ENCODE measurements at regions not wholly inside any gene's neighbourhood (a gene's known extent, or its start where the extent isn't known, plus 50 kb on each side); places are given as distances from the start of the nearest gene placed in this dataset.

DNA sequence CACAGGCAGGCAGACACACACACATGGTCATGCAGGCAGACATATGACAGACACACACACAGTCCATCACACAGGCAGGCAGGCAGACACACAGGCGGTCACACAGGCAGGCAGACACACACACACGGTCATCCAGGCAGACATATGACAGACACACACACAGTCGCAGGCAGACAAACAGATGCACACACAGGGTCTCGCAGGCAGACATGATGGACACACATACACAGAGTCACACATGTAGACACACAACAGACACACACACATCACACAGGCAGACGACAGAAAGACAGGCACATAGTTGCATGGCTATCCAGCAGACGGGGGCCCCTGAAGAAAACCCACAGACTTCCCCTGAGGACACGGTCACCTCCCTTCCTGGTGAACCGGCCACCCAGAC is 135.4 kb downstream of the NCOR2 start:
- TF ChIP-seq, protein P1, sequence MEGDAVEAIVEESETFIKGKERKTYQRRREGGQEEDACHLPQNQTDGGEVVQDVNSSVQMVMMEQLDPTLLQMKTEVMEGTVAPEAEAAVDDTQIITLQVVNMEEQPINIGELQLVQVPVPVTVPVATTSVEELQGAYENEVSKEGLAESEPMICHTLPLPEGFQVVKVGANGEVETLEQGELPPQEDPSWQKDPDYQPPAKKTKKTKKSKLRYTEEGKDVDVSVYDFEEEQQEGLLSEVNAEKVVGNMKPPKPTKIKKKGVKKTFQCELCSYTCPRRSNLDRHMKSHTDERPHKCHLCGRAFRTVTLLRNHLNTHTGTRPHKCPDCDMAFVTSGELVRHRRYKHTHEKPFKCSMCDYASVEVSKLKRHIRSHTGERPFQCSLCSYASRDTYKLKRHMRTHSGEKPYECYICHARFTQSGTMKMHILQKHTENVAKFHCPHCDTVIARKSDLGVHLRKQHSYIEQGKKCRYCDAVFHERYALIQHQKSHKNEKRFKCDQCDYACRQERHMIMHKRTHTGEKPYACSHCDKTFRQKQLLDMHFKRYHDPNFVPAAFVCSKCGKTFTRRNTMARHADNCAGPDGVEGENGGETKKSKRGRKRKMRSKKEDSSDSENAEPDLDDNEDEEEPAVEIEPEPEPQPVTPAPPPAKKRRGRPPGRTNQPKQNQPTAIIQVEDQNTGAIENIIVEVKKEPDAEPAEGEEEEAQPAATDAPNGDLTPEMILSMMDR (IDR thresholded peaks at IDR 0.05) = no peak
- Mint-ChIP-seq H3K27ac (no peak overlapping the region), H3K36me3 (ENCODE audit: low read depth) (peaks cover 19% of the 10 kb centered on the region), H3K27me3 (no peaks in the 10 kb centered on the region), H3K4me1 (ENCODE audit: low read depth) (peaks cover 5% of the 10 kb centered on the region), H3K9me3 (peaks cover 6% of the 10 kb centered on the region), H3K4me3 (no peak overlapping the region)
- ATAC-seq (no peak), DNase-seq (no peak)
- intact Hi-C loops (cut with micrococcal nuclease) = no loop called here
- POLR2A ChIA-PET = no interaction called here
- CTCF ChIA-PET = no interaction called here

DNA sequence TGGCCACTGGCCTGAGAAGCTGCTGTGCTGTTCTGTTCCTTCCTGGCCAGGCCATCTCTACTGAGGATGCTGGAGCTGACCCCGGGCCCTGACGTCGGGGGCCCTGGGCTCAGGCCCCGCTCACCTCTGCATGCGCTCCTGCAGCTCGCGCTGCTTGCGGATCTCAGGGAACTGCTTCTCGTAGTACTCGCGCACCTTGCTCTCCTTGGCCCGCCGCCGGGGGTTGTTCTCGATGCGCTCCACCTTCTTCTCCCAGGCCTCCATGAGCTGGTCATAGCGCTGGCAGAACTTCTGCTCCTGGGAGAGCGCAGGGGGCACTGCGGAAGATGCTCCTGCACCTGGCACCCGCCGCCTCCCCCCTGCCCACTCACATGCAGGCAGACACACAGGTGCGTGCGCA is 135.6 kb downstream of the RFLNA start:
- POLR2A ChIA-PET = no interaction called here
- H3K36me3 Mint-ChIP-seq (ENCODE audit: low read depth) = peaks cover 27% of the 10 kb centered on the region
- TF ChIP-seq, protein P1 (IDR thresholded peaks at IDR 0.05) = no peak

DNA sequence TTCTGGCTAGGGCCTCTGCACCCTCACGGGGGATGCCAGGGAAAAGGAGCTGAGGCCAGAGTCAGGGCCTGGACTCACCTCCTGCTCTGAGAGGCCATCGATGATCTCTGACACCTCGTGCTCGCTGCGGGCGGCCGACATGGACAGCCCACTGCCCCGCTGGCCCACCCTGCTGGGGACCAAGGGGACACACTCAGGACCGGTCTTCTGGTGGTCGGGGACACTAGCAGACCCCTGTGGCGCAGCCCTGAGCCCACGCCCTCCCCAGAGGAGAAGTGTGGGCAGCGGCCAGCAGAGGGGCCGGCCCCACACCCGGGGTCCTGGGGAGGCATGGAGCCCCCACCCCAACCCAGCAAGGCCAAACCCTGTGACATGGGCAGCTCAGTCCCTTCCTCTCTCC is 134.6 kb downstream of the RFLNA start:
- TF ChIP-seq, protein P1 (IDR thresholded peaks at IDR 0.05) = no peak
- intact Hi-C loops (cut with micrococcal nuclease) = no loop called here
- peaks cover 27% of the 10 kb centered on the region for H3K36me3 Mint-ChIP-seq (ENCODE audit: low read depth)
- H3K4me3 Mint-ChIP-seq = no peak overlapping the region
- H3K9me3 Mint-ChIP-seq = peaks cover 6% of the 10 kb centered on the region
- no peaks in the 10 kb centered on the region for H3K27me3 Mint-ChIP-seq
- H3K27ac Mint-ChIP-seq = no peak overlapping the region
- ATAC-seq = no peak
- POLR2A ChIA-PET = interaction anchor here (1.0 kb wide), 1 partner anchor 20 kb away, joined by 3 read pairs; no protein-coding TSS in a partner anchor
- CTCF ChIA-PET = no interaction called here
- DNase-seq = no peak
- H3K4me1 Mint-ChIP-seq (ENCODE audit: low read depth) = peaks cover 5% of the 10 kb centered on the region

More for the DNA sequence above, 135.6 kb downstream of the RFLNA start:
- no peak overlapping the region for H3K27ac Mint-ChIP-seq
- intact Hi-C loops (cut with micrococcal nuclease) = no loop called here
- CTCF ChIA-PET = no interaction called here
- DNase-seq (no peak), ATAC-seq (no peak)
- peaks cover 6% of the 10 kb centered on the region for H3K9me3 Mint-ChIP-seq
- H3K4me1 Mint-ChIP-seq (ENCODE audit: low read depth) = peaks cover 5% of the 10 kb centered on the region
- no peak overlapping the region for H3K4me3 Mint-ChIP-seq
- no peaks in the 10 kb centered on the region for H3K27me3 Mint-ChIP-seq

DNA sequence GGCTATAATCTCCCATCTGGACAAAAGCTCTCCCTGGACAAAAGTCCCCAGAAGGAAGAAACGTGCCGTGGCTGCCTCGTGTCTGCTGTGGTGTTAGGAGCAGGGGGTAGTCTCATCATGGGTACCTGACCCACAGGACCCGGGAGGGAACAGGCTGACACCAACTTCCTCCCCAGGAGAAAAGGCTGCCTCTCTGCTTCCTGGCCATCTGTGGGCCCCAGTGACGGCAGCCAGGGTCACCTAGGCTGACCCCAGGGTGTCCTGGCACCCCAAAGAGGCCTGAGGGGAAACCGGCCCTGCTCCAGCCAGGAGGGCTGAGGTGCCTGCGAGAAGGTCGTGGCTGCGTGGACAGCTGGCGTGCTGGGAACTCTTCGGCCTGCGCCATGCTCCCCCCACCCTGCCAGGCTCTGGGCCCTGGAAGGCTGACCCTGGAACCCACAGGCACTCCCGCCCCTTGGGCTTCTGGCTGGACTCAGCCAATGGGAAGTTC is 133.9 kb downstream of the RFLNA start:
- H3K9me3 Mint-ChIP-seq = peaks cover 6% of the 10 kb centered on the region
- no peak overlapping the region for H3K4me3 Mint-ChIP-seq
- ChIA-PET CTCF (no interaction called here), POLR2A (interaction anchor here (1.0 kb wide), 1 partner anchor 9 kb away, joined by 3 read pairs; no protein-coding TSS in a partner anchor)
- TF ChIP-seq, protein P1 (IDR thresholded peaks at IDR 0.05) = no peak
- intact Hi-C loops (cut with micrococcal nuclease) = no loop called here
- no peak overlapping the region for H3K27ac Mint-ChIP-seq
- peaks cover 29% of the 10 kb centered on the region for H3K36me3 Mint-ChIP-seq (ENCODE audit: low read depth)
- H3K27me3 Mint-ChIP-seq = no peaks in the 10 kb centered on the region
- ATAC-seq (no peak), DNase-seq (no peak)
- H3K4me1 Mint-ChIP-seq (ENCODE audit: low read depth) = peaks cover 5% of the 10 kb centered on the region

DNA sequence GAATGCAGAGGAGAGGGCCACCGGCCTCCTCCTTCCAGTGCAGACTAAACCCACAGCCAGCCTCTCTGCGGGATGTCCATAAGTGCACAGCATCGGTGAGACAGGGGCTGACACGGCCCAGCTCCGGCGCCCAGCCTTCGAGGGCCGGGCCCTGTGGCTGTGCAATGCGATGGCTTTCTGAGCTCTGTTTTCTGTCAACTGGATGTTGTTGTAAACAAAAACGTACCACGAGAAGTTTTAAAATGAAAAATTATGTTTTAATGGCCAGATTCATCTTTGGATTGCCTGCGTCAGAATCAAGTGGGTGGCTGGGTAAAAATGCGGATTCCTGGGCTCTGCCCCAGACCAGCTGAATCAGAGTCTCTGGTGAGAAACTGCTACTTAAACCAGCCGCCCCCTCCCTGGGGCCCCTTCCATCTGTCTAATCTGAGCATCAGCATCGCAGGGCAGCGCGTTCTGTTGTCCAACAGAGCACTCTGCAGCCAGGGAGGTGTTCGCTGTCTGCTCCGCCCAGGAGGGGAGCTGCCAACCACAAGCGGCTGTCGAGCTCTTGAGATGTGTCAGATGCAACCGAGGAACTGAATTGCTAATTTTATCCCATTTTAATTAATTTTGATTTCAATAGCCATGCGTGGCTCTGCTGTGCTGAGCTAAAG is 133.4 kb downstream of the RFLNA start:
- CTCF ChIA-PET = no interaction called here
- no peak overlapping the region for H3K4me3 Mint-ChIP-seq
- peaks cover 5% of the 10 kb centered on the region for H3K4me1 Mint-ChIP-seq (ENCODE audit: low read depth)
- H3K27me3 Mint-ChIP-seq = no peaks in the 10 kb centered on the region
- intact Hi-C loops (cut with micrococcal nuclease) = no loop called here
- DNase-seq (peak; percentile 21), ATAC-seq (peak; percentile 54)
- TF ChIP-seq, protein P1 (IDR thresholded peaks at IDR 0.05) = no peak
- no peak overlapping the region for H3K27ac Mint-ChIP-seq
- POLR2A ChIA-PET = interaction anchor here (1.0 kb wide), 1 partner anchor 9 kb away, joined by 3 read pairs; no protein-coding TSS in a partner anchor
- H3K9me3 Mint-ChIP-seq = peaks cover 6% of the 10 kb centered on the region
- H3K36me3 Mint-ChIP-seq (ENCODE audit: low read depth) = peaks cover 29% of the 10 kb centered on the region

Data from activated CD8-positive, alpha-beta T cell treated with anti-CD3 and anti-CD28 coated beads for 36 hours (primary cell).